GM23338 (cell line): ENCODE measurements at regions not wholly inside any gene's neighbourhood (a gene's known extent, or its start where the extent isn't known, plus 50 kb on each side); places are given as distances from the start of the nearest gene placed in this dataset.

Experiments used
- ATAC-seq: fragments of 200-7000 bp; cut with Tn5 transposase; 3 replicates; pipeline ENCODE4 v1.9.1; 2020
- DNase-seq: peaks from one replicate; pipeline ENCODE4 v3.0.0-alpha.2; 2015; ENCODE audit warnings: low spot score
- H2AFZ ChIP-seq: fragments of 200-600 bp; sonication (generic); 2 replicates; pipeline ENCODE4 v1.8.0; 2016; ENCODE audit warnings: antibody characterized with exemption, mild to moderate bottlenecking, moderate library complexity
- H3F3A ChIP-seq: fragments of 200-600 bp; sonication (generic); replicated peaks from 2 replicates; pipeline ENCODE4 v1.8.0; 2017; ENCODE audit warnings: antibody characterized with exemption, mixed run types, low read depth
- H3K27ac ChIP-seq: fragments of 200-600 bp; sonication (generic); 2 replicates; pipeline ENCODE4 v1.6.1; 2016; ENCODE audit warnings: low read depth
- H3K27me3 ChIP-seq: fragments of 200-600 bp; sonication (generic); 2 replicates; pipeline ENCODE4 v1.8.0; 2016; ENCODE audit warnings: mild to moderate bottlenecking, mixed run types, moderate library complexity; ENCODE audit not compliant: insufficient read depth
- H3K36me3 ChIP-seq: fragments of 200-600 bp; sonication (generic); 2 replicates; pipeline ENCODE4 v1.8.0; 2016; ENCODE audit warnings: mild to moderate bottlenecking; ENCODE audit not compliant: insufficient read depth
- H3K4me1 ChIP-seq: fragments of 200-600 bp; sonication (generic); 2 replicates; pipeline ENCODE4 v1.8.0; 2016; ENCODE audit warnings: mild to moderate bottlenecking, moderate library complexity; ENCODE audit not compliant: insufficient read depth
- H3K4me2 ChIP-seq: fragments of 200-600 bp; sonication (generic); 2 replicates; pipeline ENCODE4 v1.7.1; 2017; ENCODE audit warnings: mixed run types
- H3K4me3 ChIP-seq: fragments of 200-600 bp; sonication (generic); 2 replicates; pipeline ENCODE4 v1.6.1; 2016; ENCODE audit warnings: mixed run types
- H3K79me2 ChIP-seq: fragments of 200-600 bp; sonication (generic); replicated peaks from 2 replicates; pipeline ENCODE4 v1.8.0; 2017; ENCODE audit warnings: mild to moderate bottlenecking; ENCODE audit not compliant: insufficient read depth
- H3K9me2 ChIP-seq: fragments of 200-600 bp; sonication (generic); 2 replicates; pipeline ENCODE4 v1.8.0; 2017; ENCODE audit not compliant: insufficient read depth
- H4K20me1 ChIP-seq: fragments of 200-600 bp; sonication (generic); replicated peaks from 2 replicates; pipeline ENCODE4 v1.8.0; 2017; ENCODE audit warnings: mild to moderate bottlenecking; ENCODE audit not compliant: insufficient read depth
- H3K27ac Mint-ChIP-seq: 2 replicates; pipeline ENCODE4 v1.8.0; 2020; ENCODE audit warnings: inconsistent platforms, mild to moderate bottlenecking, moderate library complexity, mixed read lengths
- H3K27me3 Mint-ChIP-seq: 3 replicates; pipeline ENCODE4 v1.8.0; 2022; ENCODE audit warnings: low read depth, mild to moderate bottlenecking, moderate library complexity, mixed read lengths, inconsistent platforms; ENCODE audit not compliant: insufficient read depth, poor library complexity
- H3K36me3 Mint-ChIP-seq: 3 replicates; pipeline ENCODE4 v1.8.0; 2021; ENCODE audit warnings: low read depth, mild to moderate bottlenecking, inconsistent platforms, moderate library complexity, mixed read lengths
- H3K4me1 Mint-ChIP-seq: 3 replicates; pipeline ENCODE4 v1.8.0; 2020; ENCODE audit warnings: mild to moderate bottlenecking, inconsistent platforms, mixed read lengths
- H3K4me3 Mint-ChIP-seq: 3 replicates; pipeline ENCODE4 v1.8.0; 2021; ENCODE audit warnings: moderate library complexity, mild to moderate bottlenecking, inconsistent platforms, mixed read lengths
- H3K9me3 Mint-ChIP-seq: 3 replicates; pipeline ENCODE4 v1.8.0; 2020; ENCODE audit warnings: moderate library complexity, mild to moderate bottlenecking, inconsistent platforms, mixed read lengths
- CREB1 ChIP-seq: fragments of 250-450 bp; sonication (Bioruptor Pico); IDR thresholded peaks from 2 replicates; pipeline ENCODE4 v1.5.0; 2020; ENCODE audit warnings: low read depth, mild to moderate bottlenecking, moderate library complexity
- ETS1 ChIP-seq: IDR thresholded peaks from 2 replicates; pipeline ENCODE4 v1.6.1; 2016; ENCODE audit warnings: antibody characterized with exemption
- EZH2 ChIP-seq: fragments of 200-600 bp; sonication (generic); IDR thresholded peaks from one replicate; pipeline ENCODE4 v1.8.0; 2017; ENCODE audit warnings: antibody characterized with exemption, mild to moderate bottlenecking, low read depth; ENCODE audit not compliant: unreplicated experiment
- EZH2phosphoT487 ChIP-seq: fragments of 200-600 bp; sonication (generic); IDR thresholded peaks from one replicate; pipeline ENCODE4 v1.8.1; 2018; ENCODE audit warnings: antibody characterized with exemption; ENCODE audit not compliant: unreplicated experiment
- JUNB ChIP-seq: IDR thresholded peaks from one replicate; pipeline ENCODE4 v1.6.1; 2016; ENCODE audit warnings: antibody characterized with exemption; ENCODE audit not compliant: unreplicated experiment
- NANOG ChIP-seq: IDR thresholded peaks from 2 replicates; pipeline ENCODE4 v1.6.1; 2016; ENCODE audit warnings: antibody characterized with exemption, borderline replicate concordance
- POLR2AphosphoS5 ChIP-seq: IDR thresholded peaks from 2 replicates; pipeline ENCODE4 v1.6.1; 2016; ENCODE audit warnings: antibody characterized with exemption, low read depth
- STAT1 ChIP-seq: IDR thresholded peaks from one replicate; pipeline ENCODE4 v1.6.1; 2016; ENCODE audit warnings: antibody characterized with exemption; ENCODE audit not compliant: unreplicated experiment
- ZNF114 ChIP-seq: fragments of 250-450 bp; sonication (Bioruptor Pico); IDR thresholded peaks from 2 replicates; pipeline ENCODE4 v1.5.0; 2020; ENCODE audit warnings: mild to moderate bottlenecking, moderate library complexity
- ZNF331 ChIP-seq: fragments of 250-450 bp; sonication (Bioruptor Pico); IDR thresholded peaks from 2 replicates; pipeline ENCODE4 v1.5.0; 2020; ENCODE audit warnings: low read depth, mild to moderate bottlenecking, moderate library complexity
- TF ChIP-seq, protein P1 (sequence below), 2 experiments: fragments of 200-600 bp in 1 of 2; sonication (generic) in 1 of 2; conservative IDR thresholded peaks; 2 replicates each; pipeline versions ENCODE4 v1.5.1 to v1.6.1; 2016 to 2017; ENCODE audit warnings: antibody characterized with exemption in 2 of 2, low read depth in 2 of 2, mild to moderate bottlenecking in 2 of 2, moderate library complexity in 1 of 2
- TF ChIP-seq, protein P2 (sequence below): fragments of 250-450 bp; sonication (Bioruptor Pico); IDR thresholded peaks from 2 replicates; pipeline ENCODE4 v1.5.0; 2020; ENCODE audit warnings: mild to moderate bottlenecking, moderate library complexity
- TF ChIP-seq, protein P3 (sequence below): IDR thresholded peaks from one replicate; pipeline ENCODE4 v1.6.1; 2018; ENCODE audit warnings: antibody characterized with exemption; ENCODE audit not compliant: unreplicated experiment

DNA sequence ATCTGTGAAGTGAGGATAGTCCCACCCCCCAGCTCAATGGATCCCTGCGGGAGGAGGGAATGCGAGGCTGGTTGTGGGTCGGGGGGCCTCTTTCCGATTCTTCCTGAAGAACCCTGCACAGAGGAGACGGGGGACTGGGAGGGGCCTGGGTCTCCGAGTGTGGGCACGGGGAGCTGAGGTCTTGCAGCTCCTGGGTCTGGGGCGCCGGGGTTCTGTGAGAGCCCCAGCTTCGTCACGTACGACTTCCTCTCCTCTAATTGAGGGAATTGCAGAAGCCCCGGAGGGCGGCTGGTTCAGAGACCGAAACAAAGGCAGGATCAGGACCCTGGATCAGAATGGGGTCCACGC lies 66.6 kb downstream of the DIO3 start:
- Mint-ChIP-seq H3K4me3 (no peak overlapping the region), H3K9me3 (no peaks in the 10 kb centered on the region; the same call in 2 of the 3 replicates), H3K36me3 (no peaks in the 10 kb centered on the region), H3K27ac (no peak overlapping the region), H3K27me3 (peaks cover 21% of the 10 kb centered on the region), H3K4me1 (peaks cover 14% of the 10 kb centered on the region)
- DNase-seq = no peak
- Histone ChIP-seq H3K79me2 (no peaks in the 10 kb centered on the region), H4K20me1 (no peaks in the 10 kb centered on the region), H3K9me2 (no peaks in the 10 kb centered on the region), H2AFZ (no peak overlapping the region), H3F3A (no peaks in the 10 kb centered on the region), H3K27ac (no peak overlapping the region), H3K4me2 (no peak overlapping the region), H3K27me3 (peaks cover 13% of the 10 kb centered on the region; the same call in 1 of the 2 replicates), H3K4me1 (peaks cover 2% of the 10 kb centered on the region; the same call in 1 of the 2 replicates), H3K4me3 (no peak overlapping the region), H3K36me3 (no peaks in the 10 kb centered on the region)
- ATAC-seq = peak; percentile 21
- TF ChIP-seq, protein P1, sequence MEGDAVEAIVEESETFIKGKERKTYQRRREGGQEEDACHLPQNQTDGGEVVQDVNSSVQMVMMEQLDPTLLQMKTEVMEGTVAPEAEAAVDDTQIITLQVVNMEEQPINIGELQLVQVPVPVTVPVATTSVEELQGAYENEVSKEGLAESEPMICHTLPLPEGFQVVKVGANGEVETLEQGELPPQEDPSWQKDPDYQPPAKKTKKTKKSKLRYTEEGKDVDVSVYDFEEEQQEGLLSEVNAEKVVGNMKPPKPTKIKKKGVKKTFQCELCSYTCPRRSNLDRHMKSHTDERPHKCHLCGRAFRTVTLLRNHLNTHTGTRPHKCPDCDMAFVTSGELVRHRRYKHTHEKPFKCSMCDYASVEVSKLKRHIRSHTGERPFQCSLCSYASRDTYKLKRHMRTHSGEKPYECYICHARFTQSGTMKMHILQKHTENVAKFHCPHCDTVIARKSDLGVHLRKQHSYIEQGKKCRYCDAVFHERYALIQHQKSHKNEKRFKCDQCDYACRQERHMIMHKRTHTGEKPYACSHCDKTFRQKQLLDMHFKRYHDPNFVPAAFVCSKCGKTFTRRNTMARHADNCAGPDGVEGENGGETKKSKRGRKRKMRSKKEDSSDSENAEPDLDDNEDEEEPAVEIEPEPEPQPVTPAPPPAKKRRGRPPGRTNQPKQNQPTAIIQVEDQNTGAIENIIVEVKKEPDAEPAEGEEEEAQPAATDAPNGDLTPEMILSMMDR (conservative IDR thresholded peaks at IDR 0.05; ENCODE audit: low read depth in 2 of 2) = no peak
- no peak for TF ChIP-seq JUNB
- TF ChIP-seq EZH2 = no peak
- TF ChIP-seq EZH2phosphoT487 = no peak
- TF ChIP-seq, protein P2, sequence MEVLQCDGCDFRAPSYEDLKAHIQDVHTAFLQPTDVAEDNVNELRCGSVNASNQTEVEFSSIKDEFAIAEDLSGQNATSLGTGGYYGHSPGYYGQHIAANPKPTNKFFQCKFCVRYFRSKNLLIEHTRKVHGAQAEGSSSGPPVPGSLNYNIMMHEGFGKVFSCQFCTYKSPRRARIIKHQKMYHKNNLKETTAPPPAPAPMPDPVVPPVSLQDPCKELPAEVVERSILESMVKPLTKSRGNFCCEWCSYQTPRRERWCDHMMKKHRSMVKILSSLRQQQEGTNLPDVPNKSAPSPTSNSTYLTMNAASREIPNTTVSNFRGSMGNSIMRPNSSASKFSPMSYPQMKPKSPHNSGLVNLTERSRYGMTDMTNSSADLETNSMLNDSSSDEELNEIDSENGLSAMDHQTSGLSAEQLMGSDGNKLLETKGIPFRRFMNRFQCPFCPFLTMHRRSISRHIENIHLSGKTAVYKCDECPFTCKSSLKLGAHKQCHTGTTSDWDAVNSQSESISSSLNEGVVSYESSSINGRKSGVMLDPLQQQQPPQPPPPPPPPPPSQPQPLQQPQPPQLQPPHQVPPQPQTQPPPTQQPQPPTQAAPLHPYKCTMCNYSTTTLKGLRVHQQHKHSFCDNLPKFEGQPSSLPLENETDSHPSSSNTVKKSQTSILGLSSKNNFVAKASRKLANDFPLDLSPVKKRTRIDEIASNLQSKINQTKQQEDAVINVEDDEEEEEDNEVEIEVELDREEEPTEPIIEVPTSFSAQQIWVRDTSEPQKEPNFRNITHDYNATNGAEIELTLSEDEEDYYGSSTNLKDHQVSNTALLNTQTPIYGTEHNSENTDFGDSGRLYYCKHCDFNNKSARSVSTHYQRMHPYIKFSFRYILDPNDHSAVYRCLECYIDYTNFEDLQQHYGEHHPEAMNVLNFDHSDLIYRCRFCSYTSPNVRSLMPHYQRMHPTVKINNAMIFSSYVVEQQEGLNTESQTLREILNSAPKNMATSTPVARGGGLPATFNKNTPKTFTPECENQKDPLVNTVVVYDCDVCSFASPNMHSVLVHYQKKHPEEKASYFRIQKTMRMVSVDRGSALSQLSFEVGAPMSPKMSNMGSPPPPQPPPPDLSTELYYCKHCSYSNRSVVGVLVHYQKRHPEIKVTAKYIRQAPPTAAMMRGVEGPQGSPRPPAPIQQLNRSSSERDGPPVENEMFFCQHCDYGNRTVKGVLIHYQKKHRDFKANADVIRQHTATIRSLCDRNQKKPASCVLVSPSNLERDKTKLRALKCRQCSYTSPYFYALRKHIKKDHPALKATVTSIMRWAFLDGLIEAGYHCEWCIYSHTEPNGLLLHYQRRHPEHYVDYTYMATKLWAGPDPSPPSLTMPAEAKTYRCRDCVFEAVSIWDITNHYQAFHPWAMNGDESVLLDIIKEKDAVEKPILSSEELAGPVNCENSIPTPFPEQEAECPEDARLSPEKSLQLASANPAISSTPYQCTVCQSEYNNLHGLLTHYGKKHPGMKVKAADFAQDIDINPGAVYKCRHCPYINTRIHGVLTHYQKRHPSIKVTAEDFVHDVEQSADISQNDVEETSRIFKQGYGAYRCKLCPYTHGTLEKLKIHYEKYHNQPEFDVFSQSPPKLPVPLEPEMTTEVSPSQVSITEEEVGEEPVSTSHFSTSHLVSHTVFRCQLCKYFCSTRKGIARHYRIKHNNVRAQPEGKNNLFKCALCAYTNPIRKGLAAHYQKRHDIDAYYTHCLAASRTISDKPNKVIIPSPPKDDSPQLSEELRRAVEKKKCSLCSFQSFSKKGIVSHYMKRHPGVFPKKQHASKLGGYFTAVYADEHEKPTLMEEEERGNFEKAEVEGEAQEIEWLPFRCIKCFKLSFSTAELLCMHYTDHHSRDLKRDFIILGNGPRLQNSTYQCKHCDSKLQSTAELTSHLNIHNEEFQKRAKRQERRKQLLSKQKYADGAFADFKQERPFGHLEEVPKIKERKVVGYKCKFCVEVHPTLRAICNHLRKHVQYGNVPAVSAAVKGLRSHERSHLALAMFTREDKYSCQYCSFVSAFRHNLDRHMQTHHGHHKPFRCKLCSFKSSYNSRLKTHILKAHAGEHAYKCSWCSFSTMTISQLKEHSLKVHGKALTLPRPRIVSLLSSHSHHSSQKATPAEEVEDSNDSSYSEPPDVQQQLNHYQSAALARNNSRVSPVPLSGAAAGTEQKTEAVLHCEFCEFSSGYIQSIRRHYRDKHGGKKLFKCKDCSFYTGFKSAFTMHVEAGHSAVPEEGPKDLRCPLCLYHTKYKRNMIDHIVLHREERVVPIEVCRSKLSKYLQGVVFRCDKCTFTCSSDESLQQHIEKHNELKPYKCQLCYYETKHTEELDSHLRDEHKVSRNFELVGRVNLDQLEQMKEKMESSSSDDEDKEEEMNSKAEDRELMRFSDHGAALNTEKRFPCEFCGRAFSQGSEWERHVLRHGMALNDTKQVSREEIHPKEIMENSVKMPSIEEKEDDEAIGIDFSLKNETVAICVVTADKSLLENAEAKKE (CRISPR knock-in tag) = no peak
- TF ChIP-seq POLR2AphosphoS5 = no peak
- TF ChIP-seq STAT1 = no peak
- TF ChIP-seq ZNF331 = no peak
- TF ChIP-seq CREB1 (CRISPR knock-in tag) = no peak
- TF ChIP-seq ETS1 = no peak
- TF ChIP-seq, protein P3, sequence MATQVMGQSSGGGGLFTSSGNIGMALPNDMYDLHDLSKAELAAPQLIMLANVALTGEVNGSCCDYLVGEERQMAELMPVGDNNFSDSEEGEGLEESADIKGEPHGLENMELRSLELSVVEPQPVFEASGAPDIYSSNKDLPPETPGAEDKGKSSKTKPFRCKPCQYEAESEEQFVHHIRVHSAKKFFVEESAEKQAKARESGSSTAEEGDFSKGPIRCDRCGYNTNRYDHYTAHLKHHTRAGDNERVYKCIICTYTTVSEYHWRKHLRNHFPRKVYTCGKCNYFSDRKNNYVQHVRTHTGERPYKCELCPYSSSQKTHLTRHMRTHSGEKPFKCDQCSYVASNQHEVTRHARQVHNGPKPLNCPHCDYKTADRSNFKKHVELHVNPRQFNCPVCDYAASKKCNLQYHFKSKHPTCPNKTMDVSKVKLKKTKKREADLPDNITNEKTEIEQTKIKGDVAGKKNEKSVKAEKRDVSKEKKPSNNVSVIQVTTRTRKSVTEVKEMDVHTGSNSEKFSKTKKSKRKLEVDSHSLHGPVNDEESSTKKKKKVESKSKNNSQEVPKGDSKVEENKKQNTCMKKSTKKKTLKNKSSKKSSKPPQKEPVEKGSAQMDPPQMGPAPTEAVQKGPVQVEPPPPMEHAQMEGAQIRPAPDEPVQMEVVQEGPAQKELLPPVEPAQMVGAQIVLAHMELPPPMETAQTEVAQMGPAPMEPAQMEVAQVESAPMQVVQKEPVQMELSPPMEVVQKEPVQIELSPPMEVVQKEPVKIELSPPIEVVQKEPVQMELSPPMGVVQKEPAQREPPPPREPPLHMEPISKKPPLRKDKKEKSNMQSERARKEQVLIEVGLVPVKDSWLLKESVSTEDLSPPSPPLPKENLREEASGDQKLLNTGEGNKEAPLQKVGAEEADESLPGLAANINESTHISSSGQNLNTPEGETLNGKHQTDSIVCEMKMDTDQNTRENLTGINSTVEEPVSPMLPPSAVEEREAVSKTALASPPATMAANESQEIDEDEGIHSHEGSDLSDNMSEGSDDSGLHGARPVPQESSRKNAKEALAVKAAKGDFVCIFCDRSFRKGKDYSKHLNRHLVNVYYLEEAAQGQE = no peak
- no peak for TF ChIP-seq ZNF114
- no peak for TF ChIP-seq NANOG
